MV-4-11 (cell line): ENCODE measurements at regions not wholly inside any gene's neighbourhood (a gene's known extent, or its start where the extent isn't known, plus 50 kb on each side); places are given as distances from the start of the nearest gene placed in this dataset.
"Not testable (repeated sequence)": the region's sequence is repeated elsewhere in the genome, so short reads cannot be mapped to it uniquely, and the experiment has no call there.

Experiments used
- DNase-seq: peaks from one replicate; lab custom pipeline; 2025; lab: John Stamatoyannopoulos, UW

DNA sequence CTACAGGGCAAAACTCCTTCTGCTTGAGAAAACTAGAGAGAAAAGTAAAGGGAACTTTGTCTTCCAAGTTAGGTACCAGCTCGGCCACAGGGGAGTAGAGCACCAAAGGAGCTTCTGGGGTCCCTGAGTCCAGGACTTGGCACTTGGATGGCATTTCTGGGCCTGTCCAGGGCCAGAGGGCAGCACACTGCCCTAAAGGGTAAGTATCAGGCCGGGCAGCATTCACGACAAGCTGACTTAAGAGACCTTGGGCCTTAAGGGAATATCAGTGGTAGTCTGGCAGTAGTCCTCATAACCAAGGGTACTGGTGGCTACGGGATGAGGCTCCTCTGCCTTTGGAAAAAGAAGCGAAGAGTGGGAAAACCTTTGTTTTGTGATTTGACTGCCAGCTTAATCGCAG lies 632.7 kb downstream of the KLHL13 start:
- no peak for DNase-seq

DNA sequence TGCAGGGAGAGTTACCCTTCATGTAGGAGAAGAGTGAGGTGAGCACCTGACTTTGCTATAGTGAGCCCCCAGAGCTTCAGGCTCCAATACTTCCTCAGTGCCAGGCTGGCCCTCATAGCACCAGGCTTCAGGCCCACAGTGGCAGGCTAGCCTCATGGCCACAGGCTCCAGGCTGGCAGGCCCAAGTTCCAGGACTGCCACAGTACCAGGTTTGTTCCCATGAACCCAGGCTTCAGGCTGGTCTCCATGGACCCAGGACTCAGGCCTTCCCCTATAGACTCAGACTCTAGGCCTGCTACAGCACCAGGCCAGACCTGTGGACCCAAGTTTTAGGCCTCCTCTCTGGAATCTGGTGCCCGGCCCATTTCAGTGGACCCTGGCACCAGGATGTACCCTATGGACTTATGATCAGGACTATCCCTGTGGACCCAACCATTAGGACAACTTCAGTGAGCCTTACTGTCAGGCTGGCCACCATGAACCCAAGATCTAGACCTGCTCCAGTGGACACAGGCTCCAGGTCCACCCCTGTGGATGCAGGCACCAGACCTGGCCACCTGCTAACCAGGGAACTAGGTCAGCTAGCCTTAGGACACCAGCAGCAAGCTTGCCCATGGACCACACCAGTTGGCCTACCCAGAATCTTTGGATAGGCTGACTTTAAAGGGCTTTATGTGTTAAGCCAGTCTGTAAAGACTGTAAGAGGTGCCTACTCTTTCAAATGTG lies 658.2 kb downstream of the KLHL13 start:
- no peak for DNase-seq

DNA sequence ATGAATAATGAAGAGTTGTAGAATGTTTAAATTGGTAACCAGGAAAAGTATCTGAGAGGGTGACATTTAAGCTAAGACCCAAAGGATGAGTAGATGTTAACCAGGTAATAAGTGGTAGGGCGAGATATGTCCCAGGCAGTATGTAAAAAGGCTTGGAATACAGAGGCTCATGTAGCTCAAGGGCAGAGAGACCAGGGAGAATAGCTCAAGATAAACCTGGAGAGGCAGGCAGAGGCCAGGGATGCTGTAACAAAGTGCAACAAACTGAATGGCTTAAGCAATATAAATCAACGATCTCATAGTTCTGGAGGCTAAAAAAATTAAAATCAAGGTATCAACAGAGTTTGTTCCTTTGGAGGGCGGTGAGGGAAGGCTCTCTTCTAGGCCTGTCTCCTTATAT lies 660.8 kb downstream of the KLHL13 start:
- DNase-seq = no peak

DNA sequence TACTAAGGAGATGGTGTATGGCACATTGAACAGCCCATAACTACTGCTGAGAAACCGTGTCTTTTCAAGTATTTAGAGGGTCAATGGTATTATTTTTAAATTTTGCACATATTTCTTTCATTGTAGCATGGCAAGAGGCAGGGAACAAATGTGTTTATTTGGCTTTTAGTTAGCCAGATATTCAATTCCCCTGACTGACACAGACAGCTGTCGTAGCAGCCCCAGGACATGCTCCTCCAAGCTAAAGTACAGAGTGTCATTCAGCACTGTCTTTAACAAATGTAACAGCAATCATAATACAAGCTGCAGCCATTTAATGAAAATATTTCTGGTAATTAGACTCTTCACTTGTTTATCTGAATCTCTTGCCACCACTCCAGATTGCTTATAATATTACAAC lies 687.1 kb downstream of the KLHL13 start:
- DNase-seq = no peak

DNA sequence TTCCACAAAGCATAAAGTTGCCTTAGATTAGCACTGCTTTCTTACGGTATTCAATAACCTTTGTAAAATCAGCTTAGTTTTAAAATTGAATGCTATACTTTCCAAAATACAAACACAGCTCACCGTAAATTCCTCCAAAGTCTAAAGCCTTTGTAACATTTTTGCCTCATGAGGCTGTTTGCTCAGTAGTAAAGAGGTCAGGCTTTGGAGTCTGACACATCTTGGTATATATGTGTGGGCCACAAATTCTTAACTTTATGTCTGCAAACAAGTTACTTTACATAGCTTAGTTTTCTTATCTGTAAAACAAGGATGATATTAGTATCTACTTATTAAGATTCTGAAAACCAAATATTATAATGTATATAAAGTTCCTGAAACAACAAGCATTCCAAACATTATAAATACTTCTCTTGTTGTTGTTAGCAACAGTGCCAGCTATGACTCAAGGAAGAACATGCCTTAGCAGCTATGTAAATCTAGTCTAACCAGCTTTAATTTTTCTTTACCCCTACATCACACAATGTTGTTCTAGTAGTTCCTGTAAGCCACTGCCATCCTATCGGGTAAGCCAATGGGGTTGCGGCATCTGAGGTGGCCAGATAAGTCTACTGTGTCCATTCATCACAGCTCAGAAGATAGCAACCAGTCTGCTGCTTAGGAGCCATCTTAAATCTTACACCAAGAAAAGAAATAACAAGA lies 709.0 kb downstream of the KLHL13 start:
- no peak for DNase-seq

DNA sequence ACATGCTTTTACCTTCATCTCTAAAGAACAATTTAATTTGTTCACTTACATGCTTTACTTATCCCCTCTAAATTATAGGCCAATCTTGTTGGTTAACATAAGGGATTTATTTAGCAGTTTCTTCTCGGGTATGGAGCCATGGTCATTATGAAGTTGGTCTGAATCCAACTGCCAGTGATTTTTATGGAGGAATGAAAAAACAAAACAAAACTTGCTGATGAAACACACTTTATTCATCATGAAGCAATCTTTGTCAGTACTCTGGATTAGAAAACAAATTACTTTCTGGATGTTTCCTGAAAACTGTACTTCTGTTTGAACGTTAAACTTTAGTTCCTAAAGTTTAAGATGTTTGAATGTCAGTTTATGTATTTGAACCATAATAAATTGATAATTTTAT lies 715.8 kb downstream of the KLHL13 start:
- no peak for DNase-seq

DNA sequence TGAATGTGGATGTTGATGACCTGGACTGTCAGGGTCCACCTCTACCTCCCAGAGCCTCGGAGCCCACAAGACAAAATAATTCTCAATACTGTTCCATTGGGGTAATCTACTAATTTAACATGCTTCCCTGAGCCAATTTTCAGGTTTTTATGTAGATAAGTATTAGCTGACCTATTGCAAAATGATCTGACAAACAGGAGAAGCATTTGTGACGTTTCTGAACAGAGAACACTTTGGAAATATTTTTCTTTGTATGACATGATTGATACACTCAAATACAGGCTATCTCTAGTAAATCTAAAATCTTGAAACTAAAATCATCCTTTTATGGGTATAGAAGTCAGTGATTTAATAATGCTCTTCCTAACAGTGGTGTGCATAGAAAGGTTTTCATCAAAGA lies 716.6 kb downstream of the KLHL13 start:
- DNase-seq = no peak

DNA sequence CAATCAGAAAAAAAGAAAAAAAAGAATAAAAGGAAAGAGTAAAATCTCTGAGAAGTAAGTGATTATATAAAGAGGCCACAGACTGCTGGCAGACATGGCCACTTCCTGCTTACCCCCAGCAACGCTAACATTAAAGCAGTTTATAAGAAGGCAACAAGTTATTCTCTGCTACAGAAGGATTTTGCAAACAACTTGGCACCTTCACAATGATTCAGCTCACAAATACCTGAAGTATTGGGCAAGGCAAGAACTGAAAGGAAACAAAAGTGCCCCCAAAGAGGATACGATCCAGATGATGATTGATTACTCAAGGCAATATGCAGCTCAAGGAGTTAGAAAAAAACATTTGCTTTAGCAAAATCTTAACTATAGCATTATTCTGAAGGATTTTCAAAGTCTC lies 718.8 kb downstream of the KLHL13 start:
- DNase-seq = no peak

DNA sequence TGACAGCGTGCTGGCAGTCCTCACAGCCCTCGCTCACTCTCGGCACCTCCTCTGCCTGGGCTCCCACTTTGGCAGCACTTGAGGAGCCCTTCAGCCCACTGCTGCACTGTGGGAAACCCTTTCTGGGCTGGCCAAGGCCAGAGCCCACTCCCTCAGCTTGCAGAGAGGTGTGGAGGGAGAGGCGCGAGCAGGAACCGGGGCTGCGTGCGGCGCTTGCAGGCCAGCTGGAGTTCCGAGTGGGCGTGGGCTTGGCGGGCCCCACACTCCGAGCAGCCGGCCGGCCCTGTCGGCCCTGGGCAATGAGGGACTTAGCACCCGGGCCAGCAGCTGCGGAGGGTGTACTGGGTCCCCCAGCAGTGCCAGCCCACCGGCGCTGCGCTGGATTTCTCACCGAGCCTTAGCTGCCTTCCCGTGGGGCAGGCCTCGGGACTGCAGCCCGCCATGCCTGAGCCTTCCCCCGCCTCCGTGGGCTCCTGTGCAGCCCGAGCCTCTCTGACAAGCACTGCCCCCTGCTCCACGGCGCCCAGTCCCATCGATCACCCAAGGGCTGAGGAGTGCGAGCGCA lies 722.0 kb downstream of the KLHL13 start:
- not testable (repeated sequence) for DNase-seq

DNA sequence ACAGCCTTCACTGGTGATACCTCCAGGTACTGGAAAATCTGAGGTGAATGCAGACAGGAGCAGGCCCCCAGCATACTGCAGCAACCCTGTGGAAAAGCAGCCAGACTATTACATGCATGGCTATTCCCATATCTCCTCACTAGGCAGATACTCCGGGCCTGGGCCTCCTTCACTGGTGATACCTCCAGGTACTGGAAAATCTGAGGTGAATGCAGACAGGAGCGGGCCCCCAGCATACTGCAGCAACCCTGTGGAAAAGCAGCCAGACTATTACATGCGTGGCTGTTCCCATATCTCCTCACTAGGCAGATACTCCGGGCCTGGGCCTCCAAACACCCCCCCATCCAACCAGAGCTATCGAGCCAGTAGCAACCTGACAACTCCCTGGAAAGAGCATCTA lies 724.2 kb downstream of the KLHL13 start:
- DNase-seq = not testable (repeated sequence)

DNA sequence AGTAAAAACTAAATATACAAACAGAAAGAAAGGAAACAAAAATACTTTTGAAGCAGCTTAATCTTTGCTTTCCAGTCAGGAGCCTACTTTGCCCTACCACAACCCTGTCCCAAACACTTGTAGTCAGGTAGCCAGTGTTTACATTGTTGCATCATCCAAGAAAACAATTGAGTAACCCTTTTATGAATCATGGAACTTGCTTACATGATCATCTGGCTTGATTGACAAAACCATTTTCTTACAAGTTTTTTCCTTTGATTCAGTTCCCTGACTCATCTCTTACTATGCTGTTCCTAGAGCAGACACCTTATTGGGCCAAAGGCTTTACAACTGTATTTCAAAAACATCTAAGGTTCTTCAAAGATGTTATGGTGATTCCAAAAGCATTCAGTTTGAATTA lies 740.1 kb downstream of the KLHL13 start:
- no peak for DNase-seq

DNA sequence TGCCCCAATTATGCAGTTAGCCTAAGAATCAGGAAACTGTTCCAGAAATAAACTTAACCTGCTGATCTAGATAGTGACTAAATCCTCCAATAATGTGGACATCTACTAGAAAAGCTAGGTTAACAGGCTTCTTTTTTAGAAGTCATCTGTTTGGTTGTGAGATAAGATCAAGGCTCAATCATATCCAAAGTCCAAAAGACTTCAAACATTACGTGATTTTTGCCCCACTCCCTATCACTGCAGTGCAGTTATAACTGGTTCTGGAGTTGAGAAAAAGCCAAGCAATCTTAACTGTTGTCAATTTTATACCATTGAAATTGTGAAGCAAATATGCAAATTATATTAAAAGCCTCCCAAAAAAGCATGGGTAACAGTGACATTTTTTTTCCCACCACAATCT lies 781.4 kb downstream of the KLHL13 start:
- no peak for DNase-seq

DNA sequence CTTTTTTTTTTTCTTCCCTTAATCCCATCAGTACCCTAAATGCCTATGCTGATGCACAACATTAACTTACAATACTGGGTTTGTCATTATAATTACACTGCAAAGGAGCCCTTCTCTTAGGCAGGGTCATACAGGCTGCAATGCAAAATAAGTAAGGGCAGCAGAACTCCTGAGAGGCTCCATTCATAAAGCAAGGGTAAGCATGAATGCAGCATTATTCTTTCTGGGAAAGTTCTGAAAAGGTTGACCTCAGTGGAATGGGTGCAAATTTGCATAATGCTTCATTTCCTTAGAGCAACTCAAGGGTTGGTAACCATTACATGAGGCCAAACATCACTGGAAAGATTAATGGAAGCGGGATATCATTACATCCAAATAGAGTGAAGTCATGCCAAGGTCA lies 789.2 kb downstream of the KLHL13 start:
- DNase-seq = no peak

DNA sequence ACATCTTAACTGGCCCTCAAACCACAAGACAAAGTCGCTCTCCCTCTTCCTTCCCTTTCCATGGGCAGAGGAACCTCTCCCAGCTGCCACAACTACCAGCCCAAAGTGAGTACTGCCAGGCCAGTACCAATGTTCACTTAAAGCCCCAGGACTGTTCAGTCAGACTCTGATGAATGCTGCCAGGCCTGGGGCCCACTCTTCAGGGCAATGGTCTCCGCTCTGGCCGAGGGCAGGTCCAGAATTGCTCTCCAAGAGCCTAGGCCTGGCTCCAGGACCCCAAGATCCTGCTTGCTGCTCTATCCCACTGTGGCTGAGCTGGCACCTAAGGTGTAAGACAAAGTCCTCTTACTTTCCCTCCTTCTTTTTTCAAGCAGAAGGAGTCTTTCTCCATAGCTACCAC lies 790.9 kb downstream of the KLHL13 start:
- no peak for DNase-seq

DNA sequence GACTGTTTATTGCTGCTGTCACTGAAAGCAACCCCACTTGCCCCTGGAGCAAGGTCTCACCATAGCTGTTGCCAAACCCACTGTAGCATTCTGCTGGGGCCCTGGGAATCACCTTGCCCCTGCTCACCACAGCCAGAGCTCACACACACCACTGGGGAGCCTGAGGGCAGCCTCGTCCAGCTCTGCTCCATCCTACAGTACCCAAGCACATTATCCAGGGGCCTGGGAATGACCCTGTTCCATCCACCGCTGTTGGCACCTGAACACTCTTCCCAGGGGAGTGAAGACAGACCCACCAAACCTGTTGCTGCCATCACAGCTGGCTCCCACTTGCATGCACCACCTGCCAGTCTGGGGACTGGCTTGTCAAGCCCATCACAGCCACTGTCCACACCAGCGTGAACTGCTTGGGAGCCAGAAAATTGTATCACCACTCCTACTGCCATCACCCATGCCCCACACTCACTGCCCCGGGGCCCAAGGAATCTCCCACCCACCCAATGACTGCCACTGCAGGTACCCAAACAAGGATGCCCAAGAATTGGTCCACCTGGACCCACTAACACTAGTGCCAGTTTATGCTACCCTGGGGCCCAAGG lies 811.3 kb downstream of the KLHL13 start:
- no peak for DNase-seq

DNA sequence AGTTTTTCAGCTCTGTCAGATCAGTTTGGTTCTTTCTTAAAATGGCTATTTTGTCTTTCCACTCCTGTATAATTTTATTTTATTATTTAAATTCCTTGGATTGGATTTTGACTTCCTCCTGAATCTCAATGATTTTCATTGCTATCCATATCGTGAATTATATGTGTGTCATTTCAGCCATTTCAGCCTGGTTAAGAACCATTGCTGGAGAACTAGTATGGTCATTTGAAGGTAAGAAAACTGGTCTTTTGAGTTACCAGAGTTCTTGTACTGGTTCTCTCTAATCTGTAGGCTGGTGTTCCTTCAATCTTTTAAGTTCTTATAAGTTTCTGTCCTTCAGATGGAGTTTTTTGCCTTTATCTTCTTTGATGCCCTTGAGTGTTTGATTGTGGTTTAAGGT lies 815.5 kb downstream of the KLHL13 start:
- no peak for DNase-seq

DNA sequence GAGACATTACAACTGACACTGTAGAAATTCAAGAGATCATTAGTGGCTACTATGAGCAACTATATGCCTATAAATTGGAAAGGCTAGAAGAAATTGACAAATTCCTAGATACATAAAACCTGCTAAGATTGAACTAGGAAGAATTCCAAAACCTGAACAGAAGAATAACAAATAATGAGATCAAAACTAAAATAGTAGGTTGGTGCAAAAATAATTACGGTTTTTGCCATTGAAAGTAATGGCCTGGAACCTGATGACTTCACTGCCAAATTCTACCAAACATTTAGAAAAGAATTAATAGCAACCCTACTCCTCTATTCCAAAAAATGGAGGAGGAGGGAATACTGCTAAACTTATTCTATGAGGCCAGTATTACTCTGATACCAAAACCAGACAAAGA lies 824.9 kb downstream of the KLHL13 start:
- DNase-seq = no peak

DNA sequence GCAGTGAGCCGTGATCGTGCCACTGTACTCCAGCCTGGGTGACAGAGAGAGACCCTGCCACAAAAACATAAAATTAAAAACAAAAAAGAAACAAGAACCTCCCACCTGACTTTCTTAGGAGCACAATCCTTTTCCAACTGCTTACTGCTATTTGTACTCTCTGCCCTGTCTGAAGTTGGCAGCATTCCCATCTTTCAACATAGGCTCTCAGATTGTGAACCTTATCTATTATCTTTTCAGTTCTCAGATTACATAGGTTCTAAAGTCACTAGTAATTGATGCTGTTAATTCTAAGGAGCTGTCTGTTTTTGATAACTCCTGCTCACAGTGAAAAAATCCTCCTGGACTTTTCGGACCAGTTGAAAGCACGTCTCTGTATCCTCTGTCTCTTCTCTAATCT lies 812.2 kb upstream of the CT83 start:
- no peak for DNase-seq
